CD4-positive, alpha-beta T cell treated with Interleukin-4 for 1 hour (primary cell): ENCODE measurements at regions not wholly inside any gene's neighbourhood (a gene's known extent, or its start where the extent isn't known, plus 50 kb on each side); places are given as distances from the start of the nearest gene placed in this dataset.
A peak's percentile ranks its signal among the peaks of the same experiment; 100 is the strongest.

Experiments
- DNase-seq, 2 donors: peaks; one replicate each; pipeline ENCODE4 v3.0.0-alpha.2; 2020 to 2022

DNA sequence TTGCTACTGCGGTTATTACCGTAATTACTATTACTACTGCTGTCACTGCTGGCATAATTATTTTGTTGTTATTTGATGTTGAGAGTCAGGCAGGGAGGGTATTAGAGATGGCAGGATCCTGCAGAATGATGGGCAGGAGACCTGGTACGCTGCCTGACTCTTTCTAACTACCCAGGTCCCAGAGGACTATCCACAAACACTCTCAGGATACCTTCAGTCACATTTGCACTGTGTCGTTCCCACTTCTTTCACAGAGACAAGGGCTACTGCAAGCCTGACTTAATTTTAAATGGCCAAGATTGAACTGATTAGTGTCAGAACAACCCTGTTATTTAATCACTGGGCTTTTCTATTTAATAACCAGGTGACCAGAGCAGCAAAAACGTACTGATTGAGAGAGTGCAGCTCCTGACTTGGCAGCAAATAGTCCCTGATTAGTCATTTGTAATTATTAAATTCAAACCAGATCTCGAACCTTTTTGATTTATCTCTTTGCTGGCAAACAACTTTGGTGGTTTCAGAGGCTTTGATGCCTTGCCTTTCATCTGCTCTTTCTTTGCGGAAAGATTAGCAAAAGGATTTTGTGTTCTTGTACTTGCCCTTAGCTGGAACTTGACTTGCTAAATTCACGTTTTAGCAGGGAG, 88.8 kb upstream of the ARHGEF3 start:
- peak in 1 of 2 donors; percentile 55 for DNase-seq

DNA sequence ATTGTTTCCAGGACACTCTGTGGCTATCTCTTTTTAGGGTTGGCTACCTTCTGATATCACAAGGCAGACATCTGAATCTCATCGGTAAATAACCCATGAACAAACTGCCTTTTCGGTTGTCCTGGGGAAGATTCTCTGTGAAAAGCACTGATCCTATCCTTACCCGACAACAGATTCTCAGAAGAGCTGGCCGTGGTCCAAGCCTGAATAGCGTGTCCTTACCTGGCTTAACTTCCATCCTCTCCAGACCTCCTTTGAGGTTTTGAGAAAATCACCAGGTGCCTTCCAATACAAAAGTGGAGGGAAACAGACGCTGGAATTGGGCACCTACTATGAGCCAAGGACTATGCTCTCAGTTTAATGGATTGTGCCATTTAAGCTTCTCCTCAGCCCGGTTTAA, 87.4 kb upstream of the ARHGEF3 start:
- DNase-seq, result no peak

DNA sequence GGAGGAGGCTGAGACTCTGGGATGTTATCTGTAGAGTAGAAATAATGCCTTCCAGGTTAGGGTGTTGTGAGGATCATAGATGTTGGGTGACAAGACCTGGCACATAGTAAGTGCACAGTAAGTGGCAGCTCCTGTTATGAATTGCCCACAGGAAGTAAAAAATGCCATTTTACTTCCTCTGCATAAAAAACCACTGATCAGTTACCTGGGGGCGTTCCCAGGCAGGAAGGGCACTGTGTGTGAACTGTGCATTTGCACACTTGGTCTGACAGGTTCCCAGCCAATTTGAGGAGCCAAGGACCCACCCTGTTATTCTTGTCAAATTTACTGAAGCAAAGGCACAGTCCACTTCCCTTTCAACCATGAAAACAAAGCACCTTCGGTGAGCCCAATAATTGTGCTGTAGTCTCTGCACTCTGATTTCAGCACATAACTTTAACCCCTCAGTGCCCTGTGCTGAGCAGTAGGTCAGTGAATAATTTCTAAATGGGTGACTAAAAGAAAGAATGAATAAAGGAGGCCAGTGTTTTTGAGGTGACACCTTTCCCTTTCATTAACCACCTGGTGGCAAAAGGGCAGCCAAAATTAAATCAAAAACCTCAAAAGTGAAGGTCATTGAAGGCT, 85.8 kb upstream of the ARHGEF3 start:
- DNase-seq, result peak; percentile 20 to 45

DNA sequence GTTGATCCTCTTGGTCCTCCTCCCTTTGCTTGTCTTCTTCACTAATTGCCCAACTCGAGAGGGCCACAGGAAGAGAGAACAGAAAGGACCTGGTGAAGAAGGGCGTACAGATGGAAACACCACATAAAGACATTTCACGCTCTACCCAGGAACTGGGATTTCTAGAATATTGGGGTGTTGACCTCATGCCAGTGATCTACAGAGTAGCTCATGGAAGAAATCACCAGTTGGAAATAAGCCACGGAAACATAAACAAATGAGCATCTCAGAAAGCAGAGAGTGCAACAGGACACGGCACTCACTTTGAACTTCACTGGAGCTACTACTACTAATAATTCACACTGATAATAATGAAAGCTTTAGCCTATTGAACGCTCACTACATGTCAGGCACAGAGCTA, 84.6 kb upstream of the ARHGEF3 start:
- no peak for DNase-seq

DNA sequence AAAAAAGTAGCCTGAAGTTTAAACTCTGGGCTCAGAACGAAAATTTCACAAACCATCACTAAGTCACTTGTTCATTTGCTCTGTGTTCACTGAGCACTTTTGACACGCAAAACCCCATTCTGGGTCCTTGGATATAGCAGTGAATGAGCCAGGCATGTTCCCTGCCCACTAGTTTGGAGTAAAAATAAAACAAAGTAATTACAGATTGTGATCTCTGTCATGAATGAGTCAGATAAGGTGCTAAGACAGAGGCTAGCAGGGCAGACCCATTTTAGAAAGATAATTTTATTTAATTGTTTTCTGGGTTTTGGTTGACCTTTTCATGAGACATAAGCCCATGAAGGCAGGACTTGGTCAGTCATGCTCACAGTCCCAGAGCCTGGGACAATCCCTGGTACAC, 84.1 kb upstream of the ARHGEF3 start:
- DNase-seq, result no peak

DNA sequence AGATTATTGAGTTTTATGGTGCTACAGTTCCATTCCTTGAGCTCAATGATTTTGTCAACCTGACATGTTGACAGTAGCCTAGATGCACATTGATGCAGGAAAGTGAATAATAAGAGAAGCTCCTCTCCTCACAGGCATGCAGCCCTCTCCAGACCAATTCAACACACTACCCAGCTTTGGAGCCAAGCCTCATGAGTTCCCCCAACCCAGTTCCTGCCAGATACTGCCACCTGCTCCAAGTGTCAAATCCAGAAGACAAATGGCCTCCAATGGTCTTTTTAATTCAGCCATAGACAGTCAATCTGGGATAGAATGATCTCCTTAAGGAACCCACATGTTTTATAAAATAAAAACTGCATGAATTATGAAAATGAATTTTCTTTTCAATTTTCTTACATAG, 83.7 kb upstream of the ARHGEF3 start:
- DNase-seq, result no peak

DNA sequence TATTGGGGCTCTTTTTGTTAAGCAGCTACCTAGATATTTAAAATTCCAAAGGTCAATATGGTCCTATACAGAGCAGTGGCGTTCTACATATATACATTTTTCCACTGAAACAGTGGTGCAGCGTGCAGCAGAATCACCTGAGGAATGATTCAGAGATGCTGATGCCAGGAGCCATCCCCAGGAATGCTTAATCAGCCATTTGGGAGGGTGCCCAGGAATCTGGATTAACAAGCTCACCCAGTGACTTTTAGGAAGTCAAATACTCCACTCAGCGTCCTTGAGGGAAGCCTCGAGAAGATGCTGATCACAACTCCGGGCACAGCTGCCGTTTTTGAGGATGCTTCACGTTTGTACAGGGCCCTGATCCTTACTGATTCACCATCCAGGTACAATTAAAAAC, 82.6 kb upstream of the ARHGEF3 start:
- no peak for DNase-seq

DNA sequence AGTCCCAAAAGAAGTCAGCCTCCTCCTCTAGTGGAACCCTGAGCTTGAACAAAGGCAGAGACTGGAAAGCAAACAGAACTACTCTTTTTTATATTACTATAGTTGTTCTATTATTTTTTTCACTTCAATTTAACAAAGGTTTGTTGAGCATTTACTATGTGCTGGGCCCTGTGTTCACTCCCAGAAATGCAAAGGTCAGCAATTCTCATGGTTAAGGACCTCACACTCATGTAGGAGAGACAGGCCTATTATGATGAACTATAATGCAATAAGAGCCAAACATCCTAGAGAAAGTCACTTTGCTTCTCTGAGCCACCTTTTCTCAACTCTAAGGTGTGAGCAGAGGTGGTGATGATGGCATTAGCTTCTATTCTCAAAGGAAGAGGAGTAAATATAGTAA, 82.1 kb upstream of the ARHGEF3 start:
- DNase-seq, result no peak

DNA sequence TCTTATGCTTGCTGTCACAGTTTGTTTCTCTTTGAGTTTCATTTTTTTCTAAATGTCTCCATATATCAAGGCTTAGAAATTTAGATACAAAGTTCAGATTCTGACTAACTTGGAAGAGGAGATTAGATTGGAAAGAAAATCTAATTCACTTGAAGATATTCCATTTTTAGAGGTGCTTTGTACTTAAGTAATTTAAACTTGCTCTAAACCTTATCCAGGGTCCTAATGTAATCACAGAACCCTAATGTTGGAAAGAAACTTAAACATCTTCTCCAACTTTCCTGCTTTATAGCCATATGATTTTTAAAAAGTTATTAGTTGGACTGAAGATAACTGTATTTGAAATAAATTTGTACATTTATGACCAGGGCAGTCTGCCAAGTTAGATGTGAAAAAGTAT, 81.1 kb upstream of the ARHGEF3 start:
- DNase-seq, result no peak

DNA sequence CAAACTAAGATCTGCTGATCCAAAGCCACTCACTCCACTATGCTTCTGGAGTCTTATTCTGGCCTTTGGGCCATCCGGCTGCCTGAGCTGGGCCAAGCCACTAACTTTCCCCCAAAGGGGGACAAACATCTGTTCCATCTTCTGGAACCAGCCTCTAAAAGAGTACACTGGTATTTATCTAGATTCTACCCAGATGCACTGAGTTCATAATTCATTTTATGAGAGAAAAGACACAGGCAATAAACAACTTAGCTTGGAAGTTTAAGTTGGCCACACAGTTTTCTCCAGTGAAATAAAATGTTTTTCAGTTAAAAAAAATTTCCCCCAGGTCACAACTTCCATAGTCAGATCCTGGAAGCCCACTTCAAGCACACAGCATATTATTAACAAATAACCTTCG, 80.1 kb upstream of the ARHGEF3 start:
- DNase-seq, result no peak

DNA sequence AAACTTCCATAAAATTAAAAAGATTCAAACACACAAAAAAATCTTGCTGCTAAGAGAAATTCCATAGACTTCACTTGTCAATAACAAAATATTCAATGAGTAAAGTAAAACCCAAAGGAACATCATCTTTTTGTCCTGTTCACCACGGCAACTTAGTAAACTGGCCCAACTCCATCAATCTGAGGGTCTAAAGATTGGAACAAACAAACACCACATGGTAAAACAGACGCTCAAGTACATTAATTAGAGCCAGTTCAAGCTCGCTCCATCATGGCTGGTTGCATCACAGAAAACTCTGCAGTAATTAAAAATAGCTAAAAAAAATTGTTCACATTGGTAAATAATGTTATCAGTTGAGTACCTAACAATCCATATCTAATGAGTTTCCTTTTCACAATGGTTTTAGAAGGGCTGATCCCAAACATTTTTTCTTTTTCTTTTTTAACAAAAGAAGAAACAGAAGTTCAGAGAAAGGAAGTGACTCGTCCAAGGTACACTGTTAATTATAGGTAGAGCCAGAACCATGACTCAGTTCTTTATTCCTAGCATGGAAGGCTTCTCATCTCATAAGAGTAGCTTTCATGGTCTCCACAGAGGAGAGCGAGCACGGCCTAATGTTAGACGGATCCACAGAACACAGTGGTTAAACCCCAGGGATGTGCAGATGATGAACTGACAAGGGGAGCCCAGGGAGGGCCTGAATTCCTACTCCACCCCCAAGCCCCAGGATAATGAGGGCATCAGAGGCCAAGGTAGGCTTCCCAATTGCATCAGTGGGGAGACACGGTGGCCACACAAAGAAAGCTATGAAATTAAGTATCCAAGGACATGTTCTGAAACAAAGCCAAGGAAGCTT, 79.2 kb upstream of the ARHGEF3 start:
- no peak for DNase-seq

DNA sequence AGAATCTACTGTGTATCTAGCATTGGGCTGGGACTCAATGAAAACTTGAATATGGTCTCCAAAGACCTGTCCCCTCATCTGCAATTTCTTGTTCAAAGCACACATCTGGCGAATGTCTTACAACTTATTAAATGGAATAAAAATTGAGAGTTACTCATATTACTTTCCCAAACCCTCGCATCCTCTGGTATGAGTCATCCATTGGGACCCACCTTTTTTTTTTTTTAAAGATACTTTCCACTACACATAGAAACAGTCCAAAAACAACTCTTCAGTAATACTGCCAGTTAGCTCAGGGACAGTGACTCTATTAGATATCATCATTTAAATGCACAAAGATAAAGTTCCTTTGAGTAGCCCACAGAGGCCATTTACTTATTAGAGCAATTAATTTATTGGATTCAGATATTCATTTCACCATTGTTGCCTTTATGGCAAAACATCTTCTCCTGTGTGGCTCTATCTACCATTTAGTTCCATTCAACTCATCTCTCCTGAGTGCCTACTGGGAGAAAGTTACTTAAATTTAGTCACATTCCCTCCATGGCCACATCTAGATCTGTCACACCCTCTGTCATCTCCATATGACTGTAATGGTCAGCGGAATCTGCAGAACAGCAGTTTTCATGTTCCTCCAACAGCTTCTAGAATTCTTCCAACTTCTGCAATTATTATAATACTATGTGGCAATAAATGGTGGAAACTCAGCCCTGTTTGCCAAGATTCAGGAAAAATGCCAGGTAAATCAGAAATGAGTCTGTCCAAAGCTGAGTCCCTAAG, 77.9 kb upstream of the ARHGEF3 start:
- DNase-seq, result no peak

DNA sequence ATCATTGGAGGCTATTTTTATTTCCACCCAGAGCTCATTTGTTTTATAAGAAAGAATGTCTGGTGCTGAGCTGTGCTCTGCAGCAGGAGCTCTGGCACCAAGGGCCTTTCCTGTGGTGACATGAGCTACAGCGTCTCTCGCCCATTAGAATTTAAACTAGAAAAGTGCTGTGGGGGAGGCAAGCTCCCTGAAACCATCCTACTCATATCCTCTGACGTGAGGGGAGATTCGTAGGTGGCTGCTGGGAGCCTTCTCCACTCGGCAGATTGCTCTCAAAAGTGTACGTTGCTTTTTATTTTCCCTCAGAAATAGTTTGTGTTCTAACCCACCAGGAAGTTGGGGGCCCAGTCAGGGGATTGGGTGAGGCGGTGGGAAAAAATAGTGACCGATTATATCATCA, 76.3 kb upstream of the ARHGEF3 start:
- DNase-seq, result peak; percentile 16 to 35

DNA sequence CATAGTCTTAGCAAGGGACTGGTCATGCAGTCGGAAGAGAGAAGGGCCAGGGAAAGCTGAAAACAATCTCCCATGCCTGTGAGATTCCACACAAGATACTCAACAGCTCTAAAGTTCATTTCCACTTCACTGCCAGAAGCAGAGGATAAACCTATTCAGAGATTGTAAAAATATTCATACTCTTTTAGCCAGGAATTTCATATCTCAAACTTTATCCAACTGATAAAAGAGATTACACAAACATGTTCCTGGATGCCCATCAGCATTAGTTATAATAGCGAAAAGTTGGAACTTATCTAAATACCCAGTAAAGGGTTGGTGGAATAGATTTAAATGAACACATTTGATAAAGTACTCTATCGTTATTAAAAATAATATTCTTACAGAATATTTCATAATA, 75.2 kb upstream of the ARHGEF3 start:
- no peak for DNase-seq

DNA sequence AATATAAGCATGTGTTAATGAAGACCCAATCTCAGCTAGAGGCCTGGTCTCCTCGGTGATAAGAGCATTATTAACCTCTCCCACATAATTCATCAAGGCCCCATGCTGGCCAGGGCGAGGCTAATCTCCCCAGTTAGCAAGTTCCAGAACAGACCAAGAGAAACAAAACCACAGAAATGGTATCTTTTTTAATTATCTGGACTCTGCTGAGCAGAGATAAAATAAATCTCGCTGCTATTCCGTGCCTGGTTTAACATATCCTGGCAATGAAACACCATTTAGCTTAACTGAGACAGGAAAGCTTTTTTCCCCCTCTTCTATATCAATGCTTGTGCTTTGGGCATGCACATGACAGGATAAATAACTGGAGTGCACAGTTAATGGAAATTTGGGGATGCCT, 72.5 kb upstream of the ARHGEF3 start:
- DNase-seq, result no peak

DNA sequence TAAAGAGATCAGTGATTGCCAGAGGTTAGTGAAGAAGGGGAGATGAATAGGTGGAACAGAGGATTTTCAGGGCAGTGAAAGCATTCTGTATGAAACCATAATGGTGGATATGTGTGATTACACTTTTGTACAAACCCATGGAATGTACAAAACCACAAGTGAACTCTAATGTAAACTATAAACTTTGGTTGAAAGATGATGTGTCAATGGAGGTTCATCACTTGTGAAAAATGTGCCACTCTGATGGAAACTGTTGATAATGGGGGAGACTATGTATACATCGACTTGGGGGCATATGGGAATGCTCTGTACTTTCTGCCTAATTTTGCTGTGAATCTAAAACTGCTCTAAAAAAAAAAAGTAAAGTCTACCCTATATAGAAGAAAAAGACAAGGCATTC, 68.7 kb upstream of the ARHGEF3 start:
- no peak for DNase-seq

DNA sequence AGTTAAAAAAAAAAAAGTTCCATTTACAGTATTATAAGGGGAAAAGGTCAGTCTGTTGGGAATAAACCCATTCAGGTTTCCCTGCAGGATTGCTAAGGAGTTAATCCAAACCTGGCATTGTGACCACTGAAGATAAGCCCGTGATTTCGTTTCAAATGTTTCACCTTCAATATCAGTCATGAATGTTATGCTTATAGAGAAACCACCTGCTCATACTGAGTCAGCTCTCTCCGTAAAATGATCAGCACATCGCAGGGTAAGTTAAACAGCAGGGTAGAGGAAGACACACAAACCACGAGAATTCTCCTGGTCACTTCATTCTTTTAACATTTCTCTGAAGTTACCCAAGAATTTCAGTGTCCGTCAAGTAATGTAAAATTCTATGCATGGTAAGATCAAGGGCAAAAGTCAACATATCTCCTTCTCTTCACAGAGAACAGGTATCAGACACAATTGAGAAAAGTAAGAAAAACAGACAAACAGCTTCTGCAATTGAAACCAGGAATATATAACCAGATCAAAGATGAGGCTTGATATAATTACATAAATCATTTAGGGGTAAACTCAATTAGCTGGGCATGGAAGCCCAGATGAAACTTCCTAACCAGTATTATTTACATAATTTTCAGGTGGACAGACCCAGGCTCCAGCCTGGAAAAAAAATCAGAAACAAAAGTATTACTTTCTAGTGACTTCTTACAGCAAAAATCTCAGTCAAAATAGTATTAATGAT, 67.6 kb upstream of the ARHGEF3 start:
- no peak for DNase-seq

DNA sequence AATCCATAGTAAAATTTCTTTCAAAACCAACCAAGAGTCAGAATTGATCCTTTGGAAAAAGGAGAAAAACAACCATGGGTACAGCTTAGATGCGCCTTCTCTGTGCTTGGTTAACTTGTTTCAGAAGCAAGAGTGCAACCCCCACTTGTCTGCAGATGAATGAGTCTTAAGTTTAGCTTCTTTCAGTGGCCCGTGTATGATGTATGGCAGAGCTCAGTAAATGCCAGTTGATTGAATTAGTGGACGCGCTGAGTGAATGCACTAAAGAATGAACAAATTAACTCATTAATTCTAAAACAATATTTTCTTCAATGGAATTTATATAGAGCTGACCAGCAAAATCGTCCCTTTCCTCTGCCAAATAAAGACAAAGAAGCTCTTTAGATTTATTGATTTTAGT, 67.0 kb upstream of the ARHGEF3 start:
- DNase-seq, result no peak

DNA sequence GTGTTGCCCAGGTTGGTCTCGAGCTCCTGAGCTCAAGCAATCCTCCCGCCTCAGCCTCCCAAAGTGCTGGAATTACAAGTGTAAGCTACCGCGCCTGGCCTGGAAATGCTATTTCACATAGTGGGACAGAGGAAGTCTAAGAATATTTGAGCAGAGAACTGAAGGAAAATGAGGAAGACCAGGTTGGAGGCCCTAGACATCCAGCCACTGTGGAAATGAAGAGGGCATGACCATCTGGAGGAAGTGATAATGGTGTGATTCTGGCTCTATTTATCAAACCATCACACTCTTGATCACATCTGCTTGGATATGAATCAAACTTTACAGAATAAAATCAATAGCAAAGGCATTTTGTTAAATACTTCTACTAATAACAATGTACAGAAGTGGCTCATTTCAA, 65.9 kb upstream of the ARHGEF3 start:
- DNase-seq, result no peak

DNA sequence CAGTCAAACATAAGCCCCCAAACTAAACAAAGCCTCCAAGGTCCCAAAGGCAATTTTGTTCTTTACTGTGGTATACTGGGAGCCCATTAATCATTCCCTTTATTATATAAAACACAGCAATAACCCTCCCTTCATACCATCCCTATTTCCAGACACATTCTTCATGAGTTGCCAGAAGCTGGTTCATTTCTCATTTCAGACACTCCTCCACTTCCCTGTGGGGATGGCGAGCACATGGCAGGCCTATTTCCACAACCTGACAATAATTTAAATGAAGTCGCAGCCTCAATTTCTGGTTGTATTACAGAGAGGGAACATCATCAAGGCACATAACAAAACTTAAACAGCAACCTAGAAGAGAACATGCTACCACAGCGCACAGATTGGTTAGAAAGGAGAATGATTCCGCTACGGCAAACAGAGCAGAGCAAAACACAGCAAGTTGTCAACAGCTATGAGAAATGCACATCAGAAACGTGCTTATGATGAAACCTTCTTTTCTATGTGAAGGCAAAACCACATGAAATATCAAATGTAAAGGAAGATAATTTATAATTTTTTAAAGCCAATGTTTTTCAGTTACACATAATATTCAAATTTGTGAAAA, 63.3 kb upstream of the ARHGEF3 start:
- DNase-seq, result no peak

DNA sequence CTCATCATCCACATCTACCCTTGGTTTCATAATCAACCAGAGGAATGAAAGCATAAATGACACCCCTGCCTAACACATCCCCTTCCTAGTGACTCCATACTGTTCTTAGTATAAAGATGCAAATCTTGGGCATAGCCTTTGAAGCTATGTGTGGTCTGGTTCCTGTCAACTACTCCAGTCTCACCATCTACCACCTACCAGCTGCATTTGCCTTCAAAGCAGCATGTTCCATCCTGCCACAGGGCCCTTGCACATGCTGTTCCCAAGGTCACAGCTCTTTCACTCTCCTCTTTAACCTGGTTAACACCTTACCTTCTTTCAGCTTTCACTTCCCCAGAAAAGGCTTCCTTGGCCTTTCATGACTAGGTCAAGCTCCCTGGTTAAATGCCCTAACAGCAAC, 62.3 kb upstream of the ARHGEF3 start:
- no peak for DNase-seq

DNA sequence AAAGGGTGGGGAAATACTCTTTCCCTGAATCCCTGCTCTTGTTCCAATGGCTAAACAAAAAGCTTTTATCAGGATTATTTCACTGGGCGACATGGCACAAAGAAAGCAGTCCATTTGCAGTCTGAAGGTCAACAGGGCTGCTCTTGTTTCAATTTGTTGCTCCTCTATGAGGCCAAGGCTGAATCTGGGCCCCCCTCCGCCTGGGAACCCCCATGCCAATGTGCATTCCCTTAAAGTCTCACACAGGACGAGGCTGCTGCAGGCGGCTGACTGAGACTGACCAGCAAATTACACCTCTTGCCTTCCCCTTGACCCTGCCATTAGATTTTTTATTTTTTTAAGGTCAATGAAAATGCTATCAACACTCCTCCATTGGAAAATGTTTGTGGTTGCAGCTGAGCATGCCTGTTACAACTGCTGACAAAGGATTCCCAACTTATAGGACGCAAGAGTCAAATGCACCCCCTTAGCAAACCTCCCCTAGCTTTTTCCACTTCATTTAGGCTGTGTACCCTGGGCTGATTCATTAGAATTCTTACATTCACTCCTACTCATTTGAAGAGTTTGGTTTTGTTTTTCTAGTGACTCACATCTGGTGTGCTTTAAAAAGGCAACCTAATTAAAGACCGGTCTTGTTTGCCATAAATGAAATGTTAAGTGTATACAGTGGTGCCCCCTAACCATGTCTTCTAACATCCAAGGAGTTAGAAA, 60.8 kb upstream of the ARHGEF3 start:
- DNase-seq, result no peak
